GM20000 (cell line): ENCODE measurements at regions not wholly inside any gene's neighbourhood (a gene's known extent, or its start where the extent isn't known, plus 50 kb on each side); places are given as distances from the start of the nearest gene placed in this dataset.
A peak's percentile ranks its signal among the peaks of the same experiment; 100 is the strongest.

Experiments used
- DNase-seq: peaks from one replicate; pipeline ENCODE4 v3.0.0; 2012; ENCODE audit warnings: low spot score
- CTCF ChIP-seq: IDR thresholded peaks from 2 replicates; pipeline ENCODE4 v1.5.1; 2012; ENCODE audit warnings: mild to moderate bottlenecking, control low read depth; ENCODE audit errors: extremely low read depth, missing control alignments

DNA sequence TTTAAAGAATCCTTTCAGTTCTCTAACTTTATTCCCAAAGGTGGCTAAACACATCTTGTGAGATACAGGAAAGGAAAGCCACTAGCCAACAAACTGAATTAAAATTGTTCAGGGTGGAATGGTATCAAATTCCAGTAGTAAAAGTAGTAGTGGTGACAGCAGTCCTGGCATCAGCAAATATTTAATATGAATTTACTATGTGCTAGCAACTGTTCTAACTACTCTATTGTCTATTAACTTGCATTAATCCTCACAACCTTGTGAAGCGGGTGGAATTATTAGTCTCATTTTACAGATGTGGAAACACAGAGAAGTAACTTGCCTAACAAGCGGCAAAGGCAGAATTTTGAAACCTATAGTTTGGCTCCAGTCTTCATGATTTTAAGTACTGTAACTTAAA is 130.1 kb downstream of the KLF12 start:
- no peak for TF ChIP-seq CTCF
- DNase-seq, result no peak

DNA sequence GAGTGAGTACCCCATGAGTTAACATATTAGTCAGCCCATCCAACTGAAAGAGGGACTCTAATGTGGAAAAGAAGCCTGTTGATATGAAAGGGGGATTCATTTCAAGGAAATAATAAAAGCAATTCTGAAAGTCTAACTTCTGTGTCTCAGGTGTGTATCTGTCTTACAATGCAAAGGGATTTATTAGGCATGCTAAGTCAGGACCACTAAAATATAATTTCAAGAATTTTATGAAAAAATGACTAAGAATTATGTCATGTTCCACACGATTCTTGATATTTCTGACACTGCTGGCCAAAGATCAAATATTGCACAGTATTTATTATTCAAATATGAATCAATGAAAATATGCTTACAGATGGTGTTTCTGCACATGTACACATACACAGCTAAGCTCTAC is 130.8 kb downstream of the KLF12 start:
- DNase-seq, result no peak

GRCh38 chr13:74000876-74001275 is 133.3 kb downstream of the KLF12 start:
- no peak for DNase-seq
- TF ChIP-seq CTCF, result no peak

More for the DNA sequence above, 130.8 kb downstream of the KLF12 start:
- no peak for TF ChIP-seq CTCF

GRCh38 chr13:73998631-73999030 is 135.6 kb downstream of the KLF12 start:
- peak; percentile 31 for DNase-seq

DNA sequence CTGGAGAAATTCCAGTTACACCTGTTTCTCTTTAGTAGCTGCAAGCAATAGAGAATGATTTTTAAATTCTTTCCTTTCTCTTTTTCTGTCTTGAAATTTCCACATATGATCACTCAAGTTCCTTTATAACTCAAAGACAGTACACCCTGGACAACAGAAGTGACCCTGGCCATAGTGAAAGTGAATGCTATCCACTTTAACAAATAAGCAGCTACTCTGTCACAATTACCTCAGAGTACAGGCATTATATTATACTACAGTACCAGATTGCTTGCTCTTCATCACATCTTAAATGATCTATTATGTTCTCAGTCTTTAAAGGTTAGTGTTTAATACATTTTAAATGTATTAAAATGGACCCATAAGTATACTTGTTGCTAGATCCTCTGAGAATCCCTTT is 136.2 kb downstream of the KLF12 start:
- no peak for TF ChIP-seq CTCF
- DNase-seq, result no peak

More at GRCh38 chr13:73998631-73999030, 135.6 kb downstream of the KLF12 start:
- TF ChIP-seq CTCF, result no peak

DNA sequence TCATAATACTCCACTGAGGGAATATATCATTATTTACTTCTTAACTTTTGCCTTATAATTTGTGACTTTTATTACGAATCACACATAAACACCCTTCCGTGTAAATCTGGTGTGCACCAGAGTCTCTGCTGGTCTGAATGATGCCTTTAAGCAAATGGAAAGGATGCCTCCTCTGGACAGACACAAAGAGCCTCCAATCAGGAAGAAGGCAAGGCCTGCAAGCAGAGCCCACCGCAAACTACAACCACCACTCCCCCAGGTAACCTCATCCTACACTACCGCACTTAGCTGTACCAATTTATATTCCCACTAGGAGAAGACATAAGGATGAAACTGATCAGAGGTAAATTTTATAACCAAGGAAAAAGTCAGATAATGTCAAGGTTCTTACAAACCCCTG is 137.6 kb downstream of the KLF12 start:
- no peak for DNase-seq
- TF ChIP-seq CTCF, result no peak

DNA sequence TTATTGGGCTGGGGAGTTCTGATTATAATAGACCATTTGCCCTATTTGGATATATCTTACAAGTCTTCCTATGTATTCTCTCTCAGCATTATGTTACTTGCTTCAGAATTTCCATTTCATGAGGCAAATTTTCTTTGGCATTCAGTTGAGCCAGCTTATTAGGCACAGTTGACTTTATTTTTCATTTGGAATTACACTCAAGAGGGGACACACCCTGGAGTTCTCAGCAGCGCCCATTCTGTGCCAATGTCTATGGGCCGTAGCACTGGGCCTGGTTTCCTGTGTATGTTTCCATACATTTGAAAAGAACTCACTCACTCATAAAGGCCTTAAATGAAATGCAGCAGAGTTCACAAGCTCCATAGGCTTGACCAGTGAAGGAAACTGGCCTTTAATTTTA is 138.5 kb downstream of the KLF12 start:
- DNase-seq, result no peak
- no peak for TF ChIP-seq CTCF
